Left forelimb (tissue), 1 donor: ENCODE measurements at regions not wholly inside any gene's neighbourhood (a gene's known extent, or its start where the extent isn't known, plus 50 kb on each side); places are given as distances from the start of the nearest gene placed in this dataset.
"Not testable (repeated sequence)": the region's sequence is repeated elsewhere in the genome, so short reads cannot be mapped to it uniquely, and the experiment has no call there.

Experiments used
- DNase-seq: peaks from one replicate; pipeline ENCODE4 v3.0.0-alpha.2; 2018; ENCODE audit warnings: low spot score

GRCh38 chr16:22625967-22626366 is 115.3 kb downstream of the NPIPB5 start:
- DNase-seq, result no peak

DNA sequence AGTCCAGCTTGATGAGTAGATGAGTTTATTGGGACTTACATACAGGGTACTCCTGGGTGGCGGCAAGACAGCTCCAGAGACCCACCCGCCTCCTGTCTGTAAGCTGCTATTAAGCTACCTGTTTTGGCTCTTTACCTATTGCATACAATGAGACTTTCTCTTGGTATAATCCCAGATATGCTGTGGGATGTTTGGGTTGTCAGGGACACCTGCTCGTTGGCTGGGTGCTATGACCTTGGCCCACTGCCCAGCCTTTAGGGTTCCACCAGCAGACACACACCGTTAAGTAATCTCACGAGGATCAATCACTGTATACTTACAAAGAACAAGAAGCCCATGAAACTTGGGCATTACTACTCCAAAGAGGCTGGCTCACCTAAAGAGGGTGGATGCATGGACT is 116.4 kb downstream of the NPIPB5 start:
- DNase-seq, result no peak

DNA sequence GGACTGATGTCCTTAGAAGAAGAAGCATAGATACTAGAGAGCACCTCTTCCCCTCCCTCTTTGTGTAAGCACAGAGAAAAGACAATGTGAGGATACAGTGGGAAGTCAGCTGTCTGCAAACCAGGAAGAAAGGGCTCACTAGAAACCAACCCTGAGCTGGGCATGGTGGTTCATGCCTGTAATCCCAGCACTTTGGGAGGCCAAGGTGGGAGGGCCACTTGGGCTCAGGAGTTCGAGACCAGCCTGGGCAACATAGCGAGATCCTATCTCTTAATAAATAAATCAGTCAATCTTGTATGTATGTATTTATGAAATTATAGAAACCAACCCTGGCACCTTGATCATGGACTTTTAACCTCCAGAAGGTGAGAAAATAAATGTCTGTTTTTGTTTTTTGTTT is 118.3 kb downstream of the NPIPB5 start:
- DNase-seq, result no peak

- DNase-seq, result no peak
Measured at GRCh38 chr16:22630242-22630641, 119.6 kb downstream of the NPIPB5 start.

DNA sequence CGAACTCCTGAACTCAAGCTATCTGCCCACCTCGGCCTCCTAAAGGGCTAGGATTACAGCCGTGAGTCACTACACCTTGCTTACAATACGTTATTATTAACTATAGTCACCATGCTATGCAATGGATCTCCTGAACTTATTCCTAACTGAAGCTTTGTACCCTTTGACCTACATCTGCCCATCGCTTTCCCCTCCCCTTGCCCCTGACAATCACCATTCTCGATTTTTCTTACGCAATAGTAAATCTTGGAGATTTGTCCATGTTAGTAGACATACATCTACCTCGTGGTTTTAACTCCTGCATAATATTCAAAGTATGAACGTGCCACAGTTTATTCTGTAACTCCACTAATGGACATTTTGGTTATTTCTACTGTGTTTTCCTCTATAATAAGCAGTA is 120.6 kb downstream of the NPIPB5 start:
- DNase-seq, result no peak

GRCh38 chr16:22632606-22633005 is 121.9 kb downstream of the NPIPB5 start:
- no peak for DNase-seq

DNA sequence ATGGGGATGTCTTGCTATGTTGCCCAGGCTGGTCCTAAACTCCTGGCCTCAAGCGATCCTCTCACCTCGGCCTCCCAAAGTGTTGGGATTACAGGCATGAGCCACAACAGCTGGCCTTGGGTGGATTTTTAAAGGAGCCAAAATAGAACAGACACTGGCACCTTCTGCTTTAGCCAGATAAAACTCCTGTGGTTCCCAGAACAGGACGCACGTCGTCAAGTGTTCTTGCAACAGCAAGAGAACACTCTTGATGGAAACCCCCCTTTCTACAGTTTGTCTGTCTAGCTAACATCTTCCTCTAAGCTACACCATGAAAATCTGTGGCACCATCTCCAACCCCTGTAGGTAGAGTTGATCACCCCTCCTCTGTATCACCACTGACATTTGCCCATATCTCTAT is 122.6 kb downstream of the NPIPB5 start:
- no peak for DNase-seq

GRCh38 chr16:22633799-22634198 is 123.1 kb downstream of the NPIPB5 start:
- DNase-seq, result no peak

DNA sequence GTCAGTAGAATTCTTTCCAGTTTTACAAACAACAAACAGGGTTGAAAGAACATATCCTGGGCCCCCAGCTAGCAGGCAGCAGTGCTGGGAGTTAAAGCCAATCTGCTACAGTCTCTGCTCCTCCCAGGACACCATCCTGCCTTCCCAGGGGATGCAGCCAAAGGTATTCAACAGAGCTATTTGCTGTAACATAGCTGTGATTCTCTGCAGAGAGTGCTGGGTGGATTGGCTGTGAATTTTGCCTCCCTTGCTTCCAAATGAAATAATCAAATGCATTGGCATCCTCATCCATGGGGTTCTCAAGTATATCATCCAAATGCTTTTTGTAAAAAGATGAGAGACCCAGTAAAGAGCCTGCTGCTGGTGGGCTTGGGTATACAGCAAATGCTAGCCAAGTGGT is 124.3 kb downstream of the NPIPB5 start:
- DNase-seq, result no peak

GRCh38 chr16:22635357-22635761 is 124.7 kb downstream of the NPIPB5 start:
- no peak for DNase-seq

- no peak for DNase-seq
Measured at GRCh38 chr16:22635801-22636200, 125.1 kb downstream of the NPIPB5 start.

DNA sequence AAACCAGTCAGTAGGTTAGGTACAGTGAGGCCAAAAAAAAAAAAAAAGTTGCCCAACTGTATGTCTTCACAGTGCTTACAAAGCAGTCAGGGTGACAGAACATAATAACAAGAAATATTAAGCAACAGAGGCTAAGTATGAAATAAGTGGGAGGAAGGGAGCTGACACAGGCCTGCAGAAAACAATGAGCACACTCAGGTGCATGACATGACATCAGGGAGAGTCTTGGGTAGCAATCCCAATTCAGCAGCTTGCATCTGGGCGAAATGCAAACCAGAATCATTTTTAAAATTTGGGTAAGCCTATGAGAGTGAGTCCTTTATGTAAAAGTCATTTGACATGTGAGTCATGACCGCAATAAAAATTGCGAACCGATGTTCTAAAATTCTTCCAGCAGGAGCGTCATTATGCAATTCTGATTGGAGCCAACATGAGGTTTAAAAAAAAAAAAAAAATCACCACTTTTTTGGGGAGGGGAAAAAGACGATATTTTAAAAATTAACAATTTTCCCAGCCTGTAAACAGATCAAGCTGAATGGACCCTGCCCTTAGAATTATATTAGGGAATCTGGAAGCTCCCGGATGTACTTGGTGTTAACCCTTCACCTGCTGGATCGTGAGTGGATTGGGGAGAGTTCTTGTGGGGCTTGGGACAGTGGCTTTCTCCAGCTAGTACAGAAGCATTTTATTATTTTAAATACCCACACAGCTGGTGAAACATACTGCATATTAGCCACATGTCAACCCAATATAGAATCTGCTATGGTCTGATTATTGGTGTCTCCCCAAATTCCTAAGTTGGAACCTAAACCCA is 127.9 kb downstream of the NPIPB5 start:
- no peak for DNase-seq

DNA sequence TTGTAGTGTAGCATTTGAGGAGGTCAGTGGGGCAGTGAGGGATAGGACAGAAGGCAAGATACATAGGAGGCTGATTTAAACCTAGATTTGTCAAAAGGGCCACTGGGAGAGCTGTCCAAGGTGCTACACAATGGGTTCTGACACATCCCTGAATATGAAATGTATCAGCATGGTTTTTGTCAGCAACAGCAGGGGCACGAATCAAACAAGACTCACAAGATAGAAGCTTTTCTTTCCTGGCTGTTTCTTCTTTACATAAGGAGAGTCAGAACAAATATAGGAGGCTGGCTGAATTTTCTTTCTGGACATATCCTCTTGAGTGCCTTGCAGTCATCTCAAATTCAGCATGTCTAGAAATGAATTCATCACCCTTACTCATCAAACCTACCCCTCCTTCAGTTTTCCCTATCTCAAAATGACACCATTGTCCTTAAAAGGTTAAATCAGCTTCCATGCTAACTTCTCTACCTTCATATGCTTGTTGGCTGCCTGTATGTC is 130.5 kb downstream of the NPIPB5 start:
- DNase-seq, result no peak

GRCh38 chr16:22642416-22643088 is 131.9 kb downstream of the NPIPB5 start:
- DNase-seq, result no peak

DNA sequence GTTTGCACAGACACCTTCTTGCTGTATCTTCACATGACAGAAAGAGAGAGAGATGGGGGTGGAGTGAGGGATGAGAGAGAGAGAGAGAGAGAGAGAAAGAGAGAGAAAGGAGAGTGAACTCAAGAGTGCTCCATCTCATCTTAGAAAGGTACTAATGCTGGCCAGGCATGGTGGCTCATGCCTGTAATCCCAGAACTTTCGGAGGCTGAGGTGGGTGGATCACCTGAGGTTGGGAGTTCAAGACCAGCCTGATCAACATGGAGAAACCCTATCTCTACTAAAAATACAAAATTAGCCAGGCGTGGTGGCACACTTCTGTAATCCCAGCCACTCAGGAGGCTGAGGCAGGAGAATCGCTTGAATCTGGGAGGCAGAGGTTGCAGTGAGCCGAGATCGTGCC is 132.5 kb downstream of the NPIPB5 start:
- DNase-seq, result not testable (repeated sequence)

DNA sequence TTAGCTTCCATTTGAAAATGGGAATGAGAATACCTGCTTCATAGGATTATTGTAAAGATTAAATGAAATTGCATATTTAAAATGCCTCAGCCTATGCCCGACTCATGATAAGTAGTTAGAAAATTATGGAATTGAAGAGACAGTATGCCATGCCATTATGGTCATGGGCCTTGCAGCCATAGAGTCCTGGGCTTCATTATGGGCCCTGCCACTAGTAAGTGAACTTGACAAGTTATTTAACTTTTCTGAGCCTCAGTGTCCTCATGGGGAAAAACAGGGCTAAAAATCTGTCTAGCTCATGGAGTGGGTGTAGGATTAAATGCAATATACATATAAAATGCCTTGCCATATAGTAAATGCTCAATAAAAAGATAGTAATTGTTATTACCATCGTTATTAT is 133.2 kb downstream of the NPIPB5 start:
- DNase-seq, result no peak

GRCh38 chr16:22645868-22646267 is 135.2 kb downstream of the NPIPB5 start:
- DNase-seq, result no peak

DNA sequence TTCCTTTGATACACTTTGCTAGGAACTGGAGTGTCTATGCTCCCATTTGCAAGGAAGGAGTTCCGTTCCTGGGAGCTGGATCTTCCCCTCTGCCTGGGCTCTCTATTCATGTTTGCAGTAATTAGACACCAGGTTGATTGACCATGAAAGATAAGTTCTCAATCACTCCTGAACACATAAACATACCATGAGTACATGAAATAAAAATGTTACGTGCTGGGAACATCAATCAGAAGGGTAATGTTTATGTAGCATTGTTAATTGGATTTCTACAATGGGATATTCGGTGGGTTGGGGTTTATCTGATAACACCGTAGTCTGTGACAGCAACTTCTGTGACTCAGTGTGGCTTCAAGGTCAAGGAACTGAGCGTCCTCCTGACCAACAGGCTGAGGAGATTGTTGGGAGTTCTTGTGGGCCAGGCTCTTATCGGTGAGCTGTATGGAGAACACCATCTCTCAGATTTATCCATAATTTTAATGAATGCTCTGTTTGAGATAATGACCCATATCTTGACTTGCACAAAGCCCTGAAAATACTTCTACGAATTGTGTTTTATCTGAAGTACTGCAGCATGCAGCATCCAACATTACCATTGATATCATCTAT is 136.4 kb downstream of the NPIPB5 start:
- no peak for DNase-seq

DNA sequence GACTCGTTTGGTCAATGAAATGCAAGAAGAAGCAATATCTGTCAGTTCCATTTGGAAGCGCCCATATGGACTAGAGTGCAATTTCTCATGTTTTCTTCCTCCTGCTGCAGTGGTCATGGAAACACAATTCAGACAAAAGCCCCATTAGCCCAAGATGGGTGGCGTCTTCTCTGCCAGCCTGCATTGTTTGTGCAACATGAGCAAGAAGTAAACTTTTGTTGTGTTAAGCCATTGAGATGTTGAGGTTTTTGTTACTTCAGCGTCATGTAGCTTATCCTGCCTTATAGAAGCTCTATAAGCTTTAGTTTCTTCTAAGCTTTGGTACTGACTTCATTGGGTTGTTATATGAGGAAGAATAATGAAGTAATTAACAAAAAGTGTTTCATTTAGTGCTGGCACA is 137.4 kb downstream of the NPIPB5 start:
- no peak for DNase-seq

GRCh38 chr16:22648941-22649340 is 138.2 kb downstream of the NPIPB5 start:
- DNase-seq, result no peak

DNA sequence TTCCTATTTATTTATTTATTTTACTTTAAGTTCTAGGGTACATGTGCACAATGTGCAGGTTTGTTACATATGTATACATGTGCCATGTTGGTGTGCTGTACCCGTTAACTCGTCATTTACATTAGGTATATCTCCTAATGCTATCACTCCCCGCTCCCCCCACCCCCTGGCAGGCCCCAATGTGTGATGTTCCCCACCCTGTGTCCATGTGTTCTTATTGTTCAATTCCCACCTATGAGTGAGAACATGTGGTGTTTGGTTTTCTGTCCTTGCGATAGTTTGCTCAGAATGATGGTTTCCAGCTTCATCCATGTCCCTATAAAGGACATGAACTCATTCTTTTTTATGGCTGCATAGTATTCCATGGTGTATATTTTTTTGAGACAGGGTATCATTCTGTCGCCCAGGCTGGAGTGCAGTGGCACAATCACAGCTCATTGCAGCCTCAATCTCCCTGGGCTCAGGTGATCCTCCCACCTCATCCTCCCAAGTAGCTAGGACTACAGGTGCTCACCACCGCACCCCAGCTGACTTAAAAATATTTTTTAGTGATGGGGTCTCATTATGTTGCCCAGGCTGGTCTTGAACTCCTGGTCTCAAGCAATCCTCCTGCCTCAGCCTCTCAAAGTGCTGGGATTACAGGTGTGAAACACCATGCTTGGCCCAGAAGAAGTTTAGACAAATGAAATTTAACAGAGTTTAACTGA is 140.6 kb downstream of the NPIPB5 start:
- not testable (repeated sequence) for DNase-seq

DNA sequence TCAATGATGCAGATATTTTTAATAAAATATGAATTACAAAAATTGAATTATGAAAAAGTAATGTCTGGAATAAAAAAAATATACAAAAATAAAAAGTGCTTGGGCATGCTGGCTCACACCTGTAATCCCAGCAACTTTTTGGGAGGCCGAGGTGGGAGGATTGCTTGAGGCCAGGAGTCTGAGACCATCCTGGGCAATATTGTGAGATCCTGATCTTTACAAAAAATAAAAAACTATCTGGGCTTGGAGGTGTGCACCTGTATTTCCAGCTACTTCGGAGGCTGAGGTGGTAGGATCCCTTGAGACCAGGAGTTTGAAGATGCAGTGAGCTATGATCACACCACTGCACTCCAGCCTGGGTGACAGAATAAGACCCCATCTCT is 141.8 kb downstream of the NPIPB5 start:
- no peak for DNase-seq
